Hepatocyte (in vitro differentiated cells): ENCODE measurements at regions not wholly inside any gene's neighbourhood (a gene's known extent, or its start where the extent isn't known, plus 50 kb on each side); places are given as distances from the start of the nearest gene placed in this dataset.

Source experiments
- EZH2 ChIP-seq: fragments of 200-600 bp; sonication (generic); IDR thresholded peaks from 2 replicates; pipeline ENCODE4 v1.6.1; 2016; ENCODE audit warnings: antibody characterized with exemption, mild to moderate bottlenecking, borderline replicate concordance
- TF ChIP-seq, protein P1 (sequence below): fragments of 200-600 bp; sonication (generic); IDR thresholded peaks from 2 replicates; pipeline ENCODE4 v1.5.1; 2016; ENCODE audit warnings: antibody characterized with exemption, mild to moderate bottlenecking; ENCODE audit not compliant: poor library complexity

DNA sequence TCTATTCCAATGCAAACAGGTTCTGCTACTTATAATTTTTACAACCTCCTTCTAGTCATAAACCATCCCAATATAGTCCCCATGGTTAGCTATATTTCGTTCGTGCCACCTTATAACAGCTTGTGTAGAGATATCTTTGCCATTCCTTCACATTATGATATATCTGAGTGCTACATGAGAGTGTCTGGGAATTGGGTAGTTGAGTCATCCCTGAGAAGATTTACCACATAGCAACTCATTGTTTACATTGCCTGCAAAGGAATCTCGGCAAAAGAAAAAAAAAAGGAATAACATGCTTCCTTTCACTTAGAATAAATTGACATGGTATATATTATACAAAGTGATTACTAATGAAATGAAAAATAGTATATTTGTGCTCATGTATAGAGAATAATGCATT is 86.0 kb upstream of the VGLL3 start:
- TF ChIP-seq, protein P1, sequence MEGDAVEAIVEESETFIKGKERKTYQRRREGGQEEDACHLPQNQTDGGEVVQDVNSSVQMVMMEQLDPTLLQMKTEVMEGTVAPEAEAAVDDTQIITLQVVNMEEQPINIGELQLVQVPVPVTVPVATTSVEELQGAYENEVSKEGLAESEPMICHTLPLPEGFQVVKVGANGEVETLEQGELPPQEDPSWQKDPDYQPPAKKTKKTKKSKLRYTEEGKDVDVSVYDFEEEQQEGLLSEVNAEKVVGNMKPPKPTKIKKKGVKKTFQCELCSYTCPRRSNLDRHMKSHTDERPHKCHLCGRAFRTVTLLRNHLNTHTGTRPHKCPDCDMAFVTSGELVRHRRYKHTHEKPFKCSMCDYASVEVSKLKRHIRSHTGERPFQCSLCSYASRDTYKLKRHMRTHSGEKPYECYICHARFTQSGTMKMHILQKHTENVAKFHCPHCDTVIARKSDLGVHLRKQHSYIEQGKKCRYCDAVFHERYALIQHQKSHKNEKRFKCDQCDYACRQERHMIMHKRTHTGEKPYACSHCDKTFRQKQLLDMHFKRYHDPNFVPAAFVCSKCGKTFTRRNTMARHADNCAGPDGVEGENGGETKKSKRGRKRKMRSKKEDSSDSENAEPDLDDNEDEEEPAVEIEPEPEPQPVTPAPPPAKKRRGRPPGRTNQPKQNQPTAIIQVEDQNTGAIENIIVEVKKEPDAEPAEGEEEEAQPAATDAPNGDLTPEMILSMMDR, result no peak
- no peak for TF ChIP-seq EZH2
